Neural progenitor cell (in vitro differentiated cells): ENCODE measurements at regions not wholly inside any gene's neighbourhood (a gene's known extent, or its start where the extent isn't known, plus 50 kb on each side); places are given as distances from the start of the nearest gene placed in this dataset.
A peak's percentile ranks its signal among the peaks of the same experiment; 100 is the strongest.

Source experiments
- DNase-seq: peaks from one replicate; pipeline ENCODE4 v3.0.0-alpha.2; 2016; ENCODE audit warnings: low spot score
- H2AFZ ChIP-seq: fragments of 200-600 bp; sonication (generic); replicated peaks from 2 replicates; pipeline ENCODE4 v1.6.1; 2016; ENCODE audit warnings: antibody characterized with exemption
- H3F3A ChIP-seq: fragments of 200-600 bp; sonication (generic); 2 replicates; pipeline ENCODE4 v1.6.1; 2016; ENCODE audit warnings: antibody characterized with exemption, low read depth
- H3K27ac ChIP-seq: fragments of 200-600 bp; sonication (generic); 2 replicates; pipeline ENCODE4 v1.5.1; 2016; ENCODE audit warnings: mild to moderate bottlenecking
- H3K27me3 ChIP-seq: fragments of 200-600 bp; sonication (generic); 2 replicates; pipeline ENCODE4 v1.6.1; 2016; ENCODE audit warnings: mild to moderate bottlenecking, moderate library complexity
- H3K36me3 ChIP-seq: fragments of 200-600 bp; sonication (generic); 2 replicates; pipeline ENCODE4 v1.5.1; 2016
- H3K4me1 ChIP-seq: fragments of 200-600 bp; sonication (generic); 2 replicates; pipeline ENCODE4 v1.6.1; 2016; ENCODE audit warnings: mixed run types
- H3K4me2 ChIP-seq: fragments of 200-600 bp; sonication (generic); 2 replicates; pipeline ENCODE4 v1.6.1; 2016
- H3K4me3 ChIP-seq: fragments of 200-600 bp; sonication (generic); 2 replicates; pipeline ENCODE4 v1.5.1; 2016
- H3K79me2 ChIP-seq: fragments of 200-600 bp; sonication (generic); 2 replicates; pipeline ENCODE4 v1.6.1; 2016; ENCODE audit warnings: low read depth
- H3K9ac ChIP-seq: fragments of 200-600 bp; sonication (generic); 2 replicates; pipeline ENCODE4 v1.6.1; 2016
- H3K9me3 ChIP-seq: fragments of 200-600 bp; sonication (generic); 2 replicates; pipeline ENCODE4 v1.5.1; 2016; ENCODE audit warnings: low read depth
- H4K20me1 ChIP-seq: fragments of 200-600 bp; sonication (generic); 2 replicates; pipeline ENCODE4 v1.6.1; 2016; ENCODE audit warnings: low read depth
- H3K27ac Mint-ChIP-seq: 3 replicates; pipeline ENCODE4 v1.8.0; 2021; ENCODE audit warnings: mixed read lengths
- H3K27me3 Mint-ChIP-seq: 2 replicates; pipeline ENCODE4 v1.8.0; 2022; ENCODE audit warnings: low read depth, mild to moderate bottlenecking, inconsistent platforms, moderate library complexity, mixed read lengths; ENCODE audit not compliant: insufficient read depth
- H3K36me3 Mint-ChIP-seq: 3 replicates; pipeline ENCODE4 v1.8.0; 2021; ENCODE audit warnings: mixed read lengths
- H3K4me1 Mint-ChIP-seq: 3 replicates; pipeline ENCODE4 v1.8.0; 2021; ENCODE audit warnings: mixed read lengths
- H3K4me3 Mint-ChIP-seq: 3 replicates; pipeline ENCODE4 v1.8.0; 2021; ENCODE audit warnings: mild to moderate bottlenecking, moderate library complexity, mixed read lengths
- H3K9me3 Mint-ChIP-seq: 3 replicates; pipeline ENCODE4 v1.8.0; 2020; ENCODE audit warnings: mixed read lengths
- CTCF ChIP-seq: fragments of 200-600 bp; sonication (generic); IDR thresholded peaks from 2 replicates; pipeline ENCODE4 v1.5.1; 2017; ENCODE audit warnings: antibody characterized with exemption, mild to moderate bottlenecking
- EZH2 ChIP-seq: fragments of 200-600 bp; sonication (generic); IDR thresholded peaks from 2 replicates; pipeline ENCODE4 v1.6.1; 2017; ENCODE audit warnings: antibody characterized with exemption, mild to moderate bottlenecking, moderate library complexity
- EZH2phosphoT487 ChIP-seq: fragments of 200-600 bp; sonication (generic); IDR thresholded peaks from 2 replicates; pipeline ENCODE4 v1.6.1; 2017; ENCODE audit warnings: antibody characterized with exemption

DNA sequence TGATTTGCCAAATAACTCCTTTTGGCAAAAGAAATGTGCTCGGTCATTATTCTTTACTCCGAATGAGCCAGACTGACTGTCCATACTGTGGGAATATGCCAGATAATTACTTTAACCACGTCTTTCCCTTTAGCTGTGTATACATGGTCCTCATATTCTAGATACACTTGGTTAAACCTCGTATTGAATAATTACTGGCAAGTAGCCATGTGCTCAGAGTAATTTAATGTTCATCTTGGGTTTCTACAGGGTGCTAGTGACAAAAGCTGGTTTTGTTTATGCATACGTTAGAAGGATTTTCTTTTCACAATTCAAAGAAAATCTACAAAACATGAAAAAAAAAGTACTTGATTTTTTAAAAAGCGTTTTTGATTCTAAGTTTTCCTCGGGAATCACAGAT, 540.3 kb downstream of the KCNJ2 start:
- no peaks in the 10 kb centered on the region for H3K36me3 Mint-ChIP-seq
- H4K20me1 ChIP-seq = no peaks in the 10 kb centered on the region
- H3K4me3 Mint-ChIP-seq = no peak overlapping the region
- no peaks in the 10 kb centered on the region for H3K27me3 ChIP-seq
- peaks cover 3% of the 10 kb centered on the region for H3K9me3 Mint-ChIP-seq
- H3K4me2 ChIP-seq = no peak overlapping the region
- H3K27ac Mint-ChIP-seq = no peak overlapping the region
- TF ChIP-seq EZH2phosphoT487 = no peak
- no peak for TF ChIP-seq CTCF
- TF ChIP-seq EZH2 = no peak
- H3K36me3 ChIP-seq = no peaks in the 10 kb centered on the region
- no peak overlapping the region for H3K27ac ChIP-seq
- peaks cover under 1% of the 10 kb centered on the region for H3K27me3 Mint-ChIP-seq
- no peak for DNase-seq
- no peak overlapping the region for H2AFZ ChIP-seq
- H3K4me1 Mint-ChIP-seq = no peaks in the 10 kb centered on the region
- no peaks in the 10 kb centered on the region for H3F3A ChIP-seq
- H3K4me1 ChIP-seq = no peaks in the 10 kb centered on the region
- H3K9ac ChIP-seq = no peak overlapping the region
- no peak overlapping the region for H3K4me3 ChIP-seq
- H3K79me2 ChIP-seq = no peaks in the 10 kb centered on the region
- no peaks in the 10 kb centered on the region for H3K9me3 ChIP-seq

GRCh38 chr17:70713694-70714093, 544.4 kb downstream of the KCNJ2 start:
- Histone ChIP-seq H3K27me3 (no peaks in the 10 kb centered on the region), H3K9ac (no peak overlapping the region), H3K9me3 (no peaks in the 10 kb centered on the region), H3K4me2 (no peak overlapping the region), H3K4me3 (no peak overlapping the region), H3K4me1 (no peaks in the 10 kb centered on the region), H3K79me2 (no peaks in the 10 kb centered on the region), H3K27ac (no peak overlapping the region), H4K20me1 (no peaks in the 10 kb centered on the region), H3K36me3 (no peaks in the 10 kb centered on the region), H2AFZ (no peak overlapping the region), H3F3A (no peaks in the 10 kb centered on the region)
- no peak overlapping the region for H3K27ac Mint-ChIP-seq
- H3K9me3 Mint-ChIP-seq = no peaks in the 10 kb centered on the region
- no peaks in the 10 kb centered on the region for H3K27me3 Mint-ChIP-seq
- no peak for TF ChIP-seq EZH2phosphoT487
- no peak for TF ChIP-seq CTCF
- TF ChIP-seq EZH2 = no peak
- no peak for DNase-seq
- H3K4me1 Mint-ChIP-seq = peaks cover 3% of the 10 kb centered on the region
- no peaks in the 10 kb centered on the region for H3K36me3 Mint-ChIP-seq
- H3K4me3 Mint-ChIP-seq = no peak overlapping the region

- Mint-ChIP-seq H3K36me3 (no peaks in the 10 kb centered on the region), H3K27me3 (no peaks in the 10 kb centered on the region), H3K4me1 (peaks cover 3% of the 10 kb centered on the region), H3K4me3 (no peak overlapping the region), H3K27ac (no peak overlapping the region), H3K9me3 (no peaks in the 10 kb centered on the region)
- Histone ChIP-seq H3K4me2 (no peak overlapping the region), H3K9me3 (no peaks in the 10 kb centered on the region), H3K4me3 (no peak overlapping the region), H3K36me3 (no peaks in the 10 kb centered on the region), H4K20me1 (no peaks in the 10 kb centered on the region), H3K27me3 (no peaks in the 10 kb centered on the region), H3K27ac (no peak overlapping the region), H3K9ac (no peak overlapping the region), H2AFZ (peak overlapping the region; percentile 54), H3K4me1 (no peaks in the 10 kb centered on the region), H3K79me2 (no peaks in the 10 kb centered on the region), H3F3A (no peaks in the 10 kb centered on the region)
- TF ChIP-seq EZH2phosphoT487 = no peak
- TF ChIP-seq CTCF = no peak
- TF ChIP-seq EZH2 = no peak
- no peak for DNase-seq
These were observed 547.2 kb downstream of the KCNJ2 start for GRCh38 chr17:70716551-70716950.

DNA sequence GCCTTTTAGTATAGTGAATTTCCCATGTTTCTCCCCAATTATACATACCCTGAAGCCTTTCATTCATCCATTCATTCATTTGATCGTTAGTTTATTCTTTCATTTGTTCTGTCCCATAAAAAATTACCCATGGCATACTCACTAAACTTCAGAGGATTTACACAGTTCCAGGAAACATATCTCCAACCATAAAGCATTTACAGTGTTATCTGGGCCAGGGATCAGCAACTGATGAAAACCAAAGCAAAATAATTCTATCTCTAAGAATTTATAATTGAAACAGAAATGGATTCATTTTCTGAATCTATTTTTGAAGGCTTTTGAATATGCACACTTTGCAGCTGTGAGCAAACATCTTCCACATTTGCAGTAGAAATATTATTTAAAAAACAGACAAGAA, 547.7 kb downstream of the KCNJ2 start:
- Mint-ChIP-seq H3K4me3 (no peak overlapping the region), H3K4me1 (peaks cover 3% of the 10 kb centered on the region), H3K27me3 (no peaks in the 10 kb centered on the region), H3K9me3 (no peaks in the 10 kb centered on the region), H3K27ac (no peak overlapping the region), H3K36me3 (no peaks in the 10 kb centered on the region)
- Histone ChIP-seq H3K9me3 (no peaks in the 10 kb centered on the region), H3K4me3 (no peak overlapping the region), H4K20me1 (no peaks in the 10 kb centered on the region), H3F3A (no peaks in the 10 kb centered on the region), H3K36me3 (no peaks in the 10 kb centered on the region), H3K79me2 (no peaks in the 10 kb centered on the region), H3K27ac (no peak overlapping the region), H3K4me1 (no peaks in the 10 kb centered on the region), H3K27me3 (no peaks in the 10 kb centered on the region), H3K4me2 (no peak overlapping the region), H3K9ac (no peak overlapping the region), H2AFZ (no peak overlapping the region)
- no peak for DNase-seq
- TF ChIP-seq CTCF = no peak
